GM19452 (cell line): ENCODE measurements at regions not wholly inside any gene's neighbourhood (a gene's known extent, or its start where the extent isn't known, plus 50 kb on each side); places are given as distances from the start of the nearest gene placed in this dataset.

Experiments used
- ATAC-seq: cut with Tn5 transposase; IDR thresholded peaks from one replicate; pipeline ENCODE4 v1.9.1; 2021; ENCODE audit not compliant: unreplicated experiment

- ATAC-seq: no peak
Observed at GRCh38 chr5:91706785-91707520, 323.8 kb upstream of the ARRDC3 start.

- no peak for ATAC-seq
Observed at GRCh38 chr5:91703128-91703527, 320.0 kb upstream of the ARRDC3 start.

GRCh38 chr5:91699429-91699828, 316.3 kb upstream of the ARRDC3 start:
- ATAC-seq: no peak

- no peak for ATAC-seq
Observed at GRCh38 chr5:91691592-91691991, 308.5 kb upstream of the ARRDC3 start.

GRCh38 chr5:91690921-91691320, 307.8 kb upstream of the ARRDC3 start:
- no peak for ATAC-seq

GRCh38 chr5:91687430-91687829, 304.3 kb upstream of the ARRDC3 start:
- no peak for ATAC-seq

- ATAC-seq: no peak
Observed at GRCh38 chr5:91684625-91685024, 301.5 kb upstream of the ARRDC3 start.

- ATAC-seq: no peak
Observed at GRCh38 chr5:91670563-91670962, 287.4 kb upstream of the ARRDC3 start.

- no peak for ATAC-seq
Observed at GRCh38 chr5:91670122-91670521, 287.0 kb upstream of the ARRDC3 start.

- ATAC-seq: no peak
Observed at GRCh38 chr5:91668261-91668660, 285.1 kb upstream of the ARRDC3 start.

- ATAC-seq: no peak
Observed at GRCh38 chr5:91652678-91653077, 269.6 kb upstream of the ARRDC3 start.

GRCh38 chr5:91651704-91652103, 268.6 kb upstream of the ARRDC3 start:
- no peak for ATAC-seq

- no peak for ATAC-seq
Observed at GRCh38 chr5:91645347-91645746, 262.2 kb upstream of the ARRDC3 start.

GRCh38 chr5:91643797-91644196, 260.7 kb upstream of the ARRDC3 start:
- ATAC-seq: no peak

GRCh38 chr5:91642581-91642980, 259.5 kb upstream of the ARRDC3 start:
- no peak for ATAC-seq

GRCh38 chr5:91641730-91642350, 258.7 kb upstream of the ARRDC3 start:
- no peak for ATAC-seq

GRCh38 chr5:91639744-91640143, 256.6 kb upstream of the ARRDC3 start:
- no peak for ATAC-seq

GRCh38 chr5:91638010-91638409, 254.9 kb upstream of the ARRDC3 start:
- no peak for ATAC-seq

GRCh38 chr5:91635950-91636734, 253.0 kb upstream of the ARRDC3 start:
- ATAC-seq: no peak

- no peak for ATAC-seq
Observed at GRCh38 chr5:91632871-91633270, 249.8 kb upstream of the ARRDC3 start.

- ATAC-seq: no peak
Observed at GRCh38 chr5:91611746-91612145, 228.6 kb upstream of the ARRDC3 start.

- ATAC-seq: no peak
Observed at GRCh38 chr5:91607675-91608074, 224.6 kb upstream of the ARRDC3 start.
